K562 (cell line): ENCODE measurements at regions not wholly inside any gene's neighbourhood (a gene's known extent, or its start where the extent isn't known, plus 50 kb on each side); places are given as distances from the start of the nearest gene placed in this dataset.

Source experiments
- ATAC-seq: fragments of 200-7000 bp; cut with Tn5 transposase; 3 replicates; pipeline ENCODE4 v1.9.1; 2020; ENCODE audit warnings: moderate library complexity
- BruUV-seq: library from RNA; stranded (reverse); fragments of 400-500 nt; replicated peaks from 2 replicates; lab custom pipeline; 2021; lab: Mats Ljungman, UMichigan
- CTCF ChIA-PET: fragments of 300-600 bp; formaldehyde crosslinking; extraction: SDS; loops from one replicate; lab custom pipeline; 2021; ENCODE audit warnings: low intra/inter-chr PET ratio; lab: Yijun Ruan, JAX
- POLR2A ChIA-PET: fragments of 300-600, 350-650 bp; sonication (Branson Sonifier 250); formaldehyde crosslinking; extraction: SDS; loops from one replicate; lab custom pipeline; 2021; ENCODE audit warnings: antibody characterized with exemption, inconsistent platforms; lab: Yijun Ruan, JAX
- DNase-seq, 4 experiments: peaks; one replicate each; pipeline versions ENCODE4 v3.0.0 to v3.0.0-alpha.2; 2011 to 2018; ENCODE audit warnings: low spot score in 3 of 4, mixed read lengths in 3 of 4; ENCODE audit errors: extremely low read depth in 1 of 4
- FAIRE-seq: peaks from 2 replicates; lab custom pipeline; 2011; peaks lifted over from hg19 to GRCh38; lab: Jason Lieb, UNC
- H2AFZ ChIP-seq: 2 replicates; pipeline ENCODE4 v1.6.0; 2011; ENCODE audit warnings: low read depth, low read length, control low read depth, inconsistent platforms
- H3K27ac ChIP-seq: fragments of 200-600 bp; 3 replicates; pipeline ENCODE4 v1.8.0; 2011; ENCODE audit warnings: low read depth, mild to moderate bottlenecking, control low read depth, inconsistent platforms, low read length, moderate library complexity, mixed read lengths; ENCODE audit errors: extremely low read depth
- H3K27me3 ChIP-seq, 2 experiments: fragments of 300-600 bp in 1 of 2; 2 replicates in 1 of 2; 3 replicates in 1 of 2; pipeline versions ENCODE4 v1.6.0 to v1.8.0; 2011; ENCODE audit warnings: inconsistent platforms in 2 of 2, low read length in 2 of 2, mild to moderate bottlenecking in 1 of 2, mixed read lengths in 1 of 2, moderate library complexity in 1 of 2; ENCODE audit not compliant: control insufficient read depth in 2 of 2, insufficient read depth in 2 of 2
- H3K36me3 ChIP-seq: fragments of 300-600 bp; 3 replicates; pipeline ENCODE4 v1.8.0; 2011; ENCODE audit warnings: mild to moderate bottlenecking, low read length, inconsistent platforms; ENCODE audit not compliant: control insufficient read depth, insufficient read depth
- H3K4me1 ChIP-seq, 2 experiments: fragments of 200-600 bp in 1 of 2; replicated peaks in 1 of 2; 2 replicates in 1 of 2; 3 replicates in 1 of 2; pipeline versions ENCODE4 v1.5.1 to v1.8.0; 2011; ENCODE audit warnings: inconsistent platforms in 2 of 2, low read length in 2 of 2, mild to moderate bottlenecking in 1 of 2, mixed read lengths in 1 of 2, moderate library complexity in 1 of 2; ENCODE audit not compliant: control insufficient read depth in 2 of 2, insufficient read depth in 2 of 2
- H3K4me2 ChIP-seq: 2 replicates; pipeline ENCODE4 v1.6.1; 2011; ENCODE audit warnings: low read length, control low read depth, inconsistent platforms, mixed read lengths; ENCODE audit not compliant: insufficient read depth
- H3K4me3 ChIP-seq: fragments of 200-600 bp; sonication (generic), shearing (Covaris generic); 2 replicates; pipeline ENCODE4 v1.5.1; 2016; ENCODE audit warnings: control low read depth, inconsistent platforms
- H3K79me2 ChIP-seq: fragments of 200-600 bp; 3 replicates; pipeline ENCODE4 v1.8.0; 2011; ENCODE audit warnings: low read length, inconsistent platforms; ENCODE audit not compliant: control insufficient read depth, insufficient read depth
- H3K9ac ChIP-seq, 2 experiments: 2 replicates each; pipeline versions ENCODE4 v1.6.0 to v1.6.1; 2011; ENCODE audit warnings: low read depth in 2 of 2, low read length in 2 of 2, control low read depth in 1 of 2, inconsistent platforms in 1 of 2, mild to moderate bottlenecking in 1 of 2, mixed read lengths in 1 of 2; ENCODE audit not compliant: insufficient read depth in 1 of 2
- H3K9me1 ChIP-seq: one replicate; pipeline ENCODE4 v1.6.0; 2011; ENCODE audit warnings: inconsistent platforms, mild to moderate bottlenecking, low read length, moderate library complexity; ENCODE audit not compliant: control insufficient read depth, insufficient read depth
- H3K9me3 ChIP-seq: replicated peaks from 2 replicates; pipeline ENCODE4 v1.5.1; 2011; ENCODE audit warnings: low read depth, low read length, inconsistent platforms; ENCODE audit not compliant: control insufficient read depth, insufficient read depth
- H4K20me1 ChIP-seq: replicated peaks from 2 replicates; pipeline ENCODE4 v1.6.1; 2011; ENCODE audit warnings: low read length, inconsistent platforms, mixed read lengths; ENCODE audit not compliant: control insufficient read depth, insufficient read depth
- C11orf30 ChIP-seq: fragments of 450-650 bp; IDR thresholded peaks from 2 replicates; pipeline ENCODE4 v1.6.1; 2016; ENCODE audit warnings: low read depth, mild to moderate bottlenecking
- CHD2 ChIP-seq: IDR thresholded peaks from 2 replicates; pipeline ENCODE4 v1.6.1; 2011; ENCODE audit warnings: low read depth, low read length
- CLOCK ChIP-seq: fragments of 250-450 bp; sonication (Bioruptor Pico); IDR thresholded peaks from 2 replicates; pipeline ENCODE4 v1.4.0; 2020; ENCODE audit warnings: mild to moderate bottlenecking, moderate library complexity, borderline replicate concordance
- ETS2 ChIP-seq: IDR thresholded peaks from 2 replicates; pipeline ENCODE4 v1.6.1; 2016; ENCODE audit warnings: borderline replicate concordance, missing genetic modification characterization, mild to moderate bottlenecking, moderate library complexity, missing compliant biosample characterization; ENCODE audit not compliant: poor library complexity, severe bottlenecking
- ETV5 ChIP-seq: sonication (generic); formaldehyde crosslinking; IDR thresholded peaks from 2 replicates; pipeline ENCODE4 v1.4.0; 2020; ENCODE audit warnings: low read depth, mild to moderate bottlenecking, missing genetic modification reagents
- FOXP4 ChIP-seq: sonication (generic); formaldehyde crosslinking; IDR thresholded peaks from 2 replicates; pipeline ENCODE4 v1.8.0; 2022; ENCODE audit warnings: mild to moderate bottlenecking, missing genetic modification reagents, borderline replicate concordance
- MAFF ChIP-seq: IDR thresholded peaks from 2 replicates; pipeline ENCODE4 v1.6.1; 2012; ENCODE audit warnings: low read length, improper control_type of control experiment
- MAFG ChIP-seq: fragments of 450-650 bp; conservative IDR thresholded peaks from 2 replicates; pipeline ENCODE4 v1.6.1; 2016; ENCODE audit warnings: missing genetic modification characterization, missing compliant biosample characterization
- MAFK ChIP-seq: IDR thresholded peaks from 2 replicates; pipeline ENCODE4 v1.6.1; 2011; ENCODE audit warnings: low read length, improper control_type of control experiment
- POU5F1 ChIP-seq: fragments of 150-350 bp; IDR thresholded peaks from 2 replicates; pipeline ENCODE4 v1.6.1; 2014; ENCODE audit warnings: borderline replicate concordance, low read length, low read depth, mild to moderate bottlenecking; ENCODE audit not compliant: partially characterized antibody
- RBM14 ChIP-seq: fragments of 200-400 bp; formaldehyde crosslinking; IDR thresholded peaks from 2 replicates; pipeline ENCODE4 v1.6.1; 2018; ENCODE audit warnings: low read depth, mild to moderate bottlenecking, low read length, moderate library complexity, borderline replicate concordance; ENCODE audit not compliant: insufficient read depth
- STAT5A ChIP-seq: IDR thresholded peaks from 2 replicates; pipeline ENCODE4 v1.6.1; 2012; ENCODE audit warnings: low read length, inconsistent platforms, borderline replicate concordance
- ZNF316 ChIP-seq: fragments of 450-650 bp; IDR thresholded peaks from 2 replicates; pipeline ENCODE4 v1.6.1; 2016
- WGBS: fragments of 100-300 bp; shearing (Covaris generic); methylation state at CpG from one replicate; pipeline ENCODE4 v1.1.6; 2016; ENCODE audit warnings: low coverage, mixed read lengths; ENCODE audit not compliant: insufficient coverage; ENCODE audit errors: missing lambda C conversion rate; 5-methylcytosine and 5-hydroxymethylcytosine counted together
- in situ Hi-C: fragments of 300-500 bp; cut with MboI; formaldehyde crosslinking; loops from 4 replicates; pipeline ENCODE4 v1.15.0; 2018; ENCODE audit warnings: inconsistent platforms, mixed read lengths
- intact Hi-C: fragments of 100-400 bp; cut with micrococcal nuclease; formaldehyde crosslinking; loops from 2 replicates; pipeline ENCODE4 v1.14.2; 2022

GRCh38 chr4:149277705-149278104, 537.9 kb downstream of the IQCM start (continued):
- TF ChIP-seq POU5F1 = no peak
- TF ChIP-seq STAT5A = no peak
- no peak for TF ChIP-seq ETS2
- no peak for TF ChIP-seq ETV5 (CRISPR knock-in tag)
- TF ChIP-seq CHD2 = no peak
- no peak for TF ChIP-seq CLOCK (CRISPR knock-in tag)
- TF ChIP-seq, all 486 proteins: peak for 0

- H2AFZ ChIP-seq = no peak overlapping the region
- POLR2A ChIA-PET = no interaction called here
- DNase-seq = no peak
- CTCF ChIA-PET = no interaction called here
- H3K9ac ChIP-seq = no peak overlapping the region
- WGBS = 0% methylated on average over 1 of the region's 1 CpG
- H3K36me3 ChIP-seq = no peaks in the 10 kb centered on the region
- no peak overlapping the region for H3K4me3 ChIP-seq
- FAIRE-seq = no peak
- intact Hi-C loops = no loop called here
- in situ Hi-C loops = no loop called here
- no peaks in the 10 kb centered on the region for H3K9me3 ChIP-seq
- TF ChIP-seq RBM14 (no peak), MAFF (peak; percentile 93), FOXP4 (CRISPR knock-in tag) (no peak), MAFK (peak; percentile 94), ZNF316 (peak; percentile 87), C11orf30 (peak; percentile 65), MAFG (tag) (peak; percentile 72)
- ATAC-seq = no peak
- H3K9me1 ChIP-seq = no peaks in the 10 kb centered on the region
- H3K4me1 ChIP-seq = no peaks in the 10 kb centered on the region
- no peaks in the 10 kb centered on the region for H3K79me2 ChIP-seq
- H3K4me2 ChIP-seq = no peak overlapping the region
- no peaks in the 10 kb centered on the region for H3K27me3 ChIP-seq
- H4K20me1 ChIP-seq = no peaks in the 10 kb centered on the region
- BruUV-seq = no TSS peak
- H3K27ac ChIP-seq = no peak overlapping the region
Measured at GRCh38 chr4:149269835-149270234, 545.8 kb downstream of the IQCM start.
